ENCODE measurements at regions not wholly inside any gene's neighbourhood (a gene's known extent, or its start where the extent isn't known, plus 50 kb on each side); places are given as distances from the start of the nearest gene placed in this dataset.

- no peak for TF ChIP-seq CTCF (conservative IDR thresholded peaks at IDR 0.05; ENCODE audit: low read length)
- no peak for TF ChIP-seq EZH2phosphoT487 (IDR thresholded peaks at IDR 0.05; ENCODE audit: borderline replicate concordance, low read depth, low read length)
These were observed 77.3 kb downstream of the UBIAD1 start for GRCh38 chr1:11350265-11350664.

All from OCI-LY7 (cell line).